H54 (cell line): ENCODE measurements at regions not wholly inside any gene's neighbourhood (a gene's known extent, or its start where the extent isn't known, plus 50 kb on each side); places are given as distances from the start of the nearest gene placed in this dataset.

Source experiments
- DNase-seq: peaks from one replicate; pipeline ENCODE4 v3.0.0; 2011; ENCODE audit warnings: low spot score, mixed read lengths; ENCODE audit not compliant: insufficient read length
- FAIRE-seq: peaks from 3 replicates; lab custom pipeline; 2011; peaks lifted over from hg19 to GRCh38; lab: Jason Lieb, UNC
- POLR2A ChIP-seq: IDR thresholded peaks from 2 replicates; pipeline ENCODE4 v1.6.1; 2011; ENCODE audit warnings: low read depth, mild to moderate bottlenecking, low read length

GRCh38 chr20:6685181-6685582 is 82.3 kb upstream of the BMP2 start:
- no peak for FAIRE-seq
- no peak for DNase-seq
- TF ChIP-seq POLR2A, result no peak

GRCh38 chr20:6683021-6683977 is 84.2 kb upstream of the BMP2 start:
- no peak for FAIRE-seq
- DNase-seq, result no peak
- no peak for TF ChIP-seq POLR2A

- FAIRE-seq, result no peak
- TF ChIP-seq POLR2A, result no peak
- no peak for DNase-seq
These were observed 86.6 kb upstream of the BMP2 start for GRCh38 chr20:6680854-6681253.

- FAIRE-seq (no peak), DNase-seq (no peak)
- no peak for TF ChIP-seq POLR2A
These were observed 87.0 kb upstream of the BMP2 start for GRCh38 chr20:6680441-6680840.

GRCh38 chr20:6679086-6679485 is 88.4 kb upstream of the BMP2 start:
- DNase-seq (no peak), FAIRE-seq (no peak)
- TF ChIP-seq POLR2A, result no peak

- DNase-seq (no peak), FAIRE-seq (no peak)
- TF ChIP-seq POLR2A, result no peak
These were observed 89.4 kb upstream of the BMP2 start for GRCh38 chr20:6678101-6678500.

GRCh38 chr20:6674831-6675230 is 92.7 kb upstream of the BMP2 start:
- no peak for FAIRE-seq
- DNase-seq, result no peak
- no peak for TF ChIP-seq POLR2A

GRCh38 chr20:6673071-6673470 is 94.4 kb upstream of the BMP2 start:
- FAIRE-seq, result no peak
- TF ChIP-seq POLR2A, result no peak
- DNase-seq, result no peak

- DNase-seq (no peak), FAIRE-seq (no peak)
- TF ChIP-seq POLR2A, result no peak
These were observed 95.7 kb upstream of the BMP2 start for GRCh38 chr20:6671829-6672228.

GRCh38 chr20:6668546-6668945 is 98.9 kb upstream of the BMP2 start:
- no peak for DNase-seq
- no peak for FAIRE-seq

GRCh38 chr20:6665621-6666355 is 101.7 kb upstream of the BMP2 start:
- no peak for DNase-seq

More at GRCh38 chr20:6668546-6668945, 98.9 kb upstream of the BMP2 start:
- no peak for TF ChIP-seq POLR2A

GRCh38 chr20:6665161-6665560 is 102.3 kb upstream of the BMP2 start:
- TF ChIP-seq POLR2A, result no peak
- no peak for DNase-seq
- FAIRE-seq, result no peak

More at GRCh38 chr20:6665621-6666355, 101.7 kb upstream of the BMP2 start:
- no peak for FAIRE-seq
- TF ChIP-seq POLR2A, result no peak

GRCh38 chr20:6664574-6664973 is 102.9 kb upstream of the BMP2 start:
- FAIRE-seq (no peak), DNase-seq (no peak)
- TF ChIP-seq POLR2A, result no peak

GRCh38 chr20:6663751-6664388 is 103.6 kb upstream of the BMP2 start:
- DNase-seq (no peak), FAIRE-seq (no peak)
- no peak for TF ChIP-seq POLR2A
